ENCODE measurements at regions not wholly inside any gene's neighbourhood (a gene's known extent, or its start where the extent isn't known, plus 50 kb on each side); places are given as distances from the start of the nearest gene placed in this dataset.

DNA sequence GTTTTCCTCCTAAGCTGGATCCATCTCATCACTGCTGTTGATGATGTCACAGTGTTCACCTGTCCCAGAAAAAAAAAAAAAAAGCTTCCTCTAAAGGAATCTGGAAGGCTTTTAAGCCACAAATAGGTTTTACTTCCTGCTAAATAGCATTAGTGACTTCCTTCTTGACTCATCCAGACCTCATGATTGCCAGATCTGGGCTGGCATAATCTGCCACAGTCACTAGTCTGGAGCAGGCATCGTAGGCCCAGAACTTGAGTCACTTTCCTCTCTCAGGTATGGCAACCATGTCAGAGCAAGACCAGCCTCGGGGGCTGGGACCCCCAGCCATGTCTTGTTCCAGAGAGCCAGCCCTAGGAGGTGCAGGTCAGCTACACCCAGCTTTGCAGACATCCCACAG, 266.5 kb upstream of the CADM2 start:
- TF ChIP-seq, protein P1, sequence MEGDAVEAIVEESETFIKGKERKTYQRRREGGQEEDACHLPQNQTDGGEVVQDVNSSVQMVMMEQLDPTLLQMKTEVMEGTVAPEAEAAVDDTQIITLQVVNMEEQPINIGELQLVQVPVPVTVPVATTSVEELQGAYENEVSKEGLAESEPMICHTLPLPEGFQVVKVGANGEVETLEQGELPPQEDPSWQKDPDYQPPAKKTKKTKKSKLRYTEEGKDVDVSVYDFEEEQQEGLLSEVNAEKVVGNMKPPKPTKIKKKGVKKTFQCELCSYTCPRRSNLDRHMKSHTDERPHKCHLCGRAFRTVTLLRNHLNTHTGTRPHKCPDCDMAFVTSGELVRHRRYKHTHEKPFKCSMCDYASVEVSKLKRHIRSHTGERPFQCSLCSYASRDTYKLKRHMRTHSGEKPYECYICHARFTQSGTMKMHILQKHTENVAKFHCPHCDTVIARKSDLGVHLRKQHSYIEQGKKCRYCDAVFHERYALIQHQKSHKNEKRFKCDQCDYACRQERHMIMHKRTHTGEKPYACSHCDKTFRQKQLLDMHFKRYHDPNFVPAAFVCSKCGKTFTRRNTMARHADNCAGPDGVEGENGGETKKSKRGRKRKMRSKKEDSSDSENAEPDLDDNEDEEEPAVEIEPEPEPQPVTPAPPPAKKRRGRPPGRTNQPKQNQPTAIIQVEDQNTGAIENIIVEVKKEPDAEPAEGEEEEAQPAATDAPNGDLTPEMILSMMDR (IDR thresholded peaks at IDR 0.05), result no peak
- no peak for TF ChIP-seq POLR2A (IDR thresholded peaks at IDR 0.05)
- no peak for TF ChIP-seq EP300 (IDR thresholded peaks at IDR 0.05)
